Keratinocyte (primary cell): ENCODE measurements at regions not wholly inside any gene's neighbourhood (a gene's known extent, or its start where the extent isn't known, plus 50 kb on each side); places are given as distances from the start of the nearest gene placed in this dataset.
A peak's percentile ranks its signal among the peaks of the same experiment; 100 is the strongest.

Source experiments
- DNase-seq: peaks from one replicate; pipeline ENCODE4 v3.0.0-alpha.2; 2011; ENCODE audit warnings: low read depth, missing footprints, low spot score
- FAIRE-seq: peaks from 2 replicates; lab custom pipeline; 2011; peaks lifted over from hg19 to GRCh38; lab: Jason Lieb, UNC
- H2AFZ ChIP-seq: 2 replicates; pipeline ENCODE4 v1.6.0; 2012; ENCODE audit warnings: low read length, control low read depth, inconsistent platforms; ENCODE audit not compliant: control insufficient read depth
- H3K27ac ChIP-seq: 2 replicates; pipeline ENCODE4 v1.5.1; 2011; ENCODE audit warnings: low read length; ENCODE audit not compliant: control insufficient read depth, insufficient read depth
- H3K27me3 ChIP-seq: 3 replicates; pipeline ENCODE4 v1.6.0; 2011; ENCODE audit warnings: low read length; ENCODE audit not compliant: control insufficient read depth, insufficient read depth; ENCODE audit errors: extremely low read depth
- H3K36me3 ChIP-seq, 2 experiments: 2 replicates in 1 of 2; 3 replicates in 1 of 2; pipeline ENCODE4 v1.5.1; 2011; ENCODE audit warnings: low read length in 2 of 2, mild to moderate bottlenecking in 1 of 2; ENCODE audit not compliant: control insufficient read depth in 2 of 2, insufficient read depth in 2 of 2; ENCODE audit errors: extremely low read depth in 1 of 2
- H3K4me1 ChIP-seq: 3 replicates; pipeline ENCODE4 v1.5.1; 2011; ENCODE audit warnings: low read length; ENCODE audit not compliant: control insufficient read depth, insufficient read depth; ENCODE audit errors: extremely low read depth
- H3K4me2 ChIP-seq: 3 replicates; pipeline ENCODE4 v1.6.0; 2011; ENCODE audit warnings: low read depth, low read length; ENCODE audit not compliant: control insufficient read depth, insufficient read depth; ENCODE audit errors: extremely low read depth
- H3K4me3 ChIP-seq, 3 experiments: fragments of 200-600 bp in 1 of 3; sonication (generic) in 1 of 3; 2 replicates in 2 of 3; 3 replicates in 1 of 3; pipeline ENCODE4 v1.5.1; 2011 to 2016; ENCODE audit warnings: low read length in 3 of 3, mild to moderate bottlenecking in 3 of 3, control low read depth in 2 of 3, inconsistent platforms in 1 of 3, low read depth in 1 of 3, mixed read lengths in 1 of 3, mixed run types in 1 of 3, moderate library complexity in 1 of 3; ENCODE audit not compliant: control insufficient read depth in 2 of 3, insufficient read depth in 2 of 3; ENCODE audit errors: extremely low read depth in 1 of 3
- H3K79me2 ChIP-seq: 2 replicates; pipeline ENCODE4 v1.6.0; 2012; ENCODE audit warnings: low read length; ENCODE audit not compliant: control insufficient read depth, insufficient read depth
- H3K9ac ChIP-seq: 3 replicates; pipeline ENCODE4 v1.6.0; 2011; ENCODE audit warnings: low read length; ENCODE audit not compliant: control insufficient read depth, insufficient read depth; ENCODE audit errors: extremely low read depth
- H3K9me1 ChIP-seq: 3 replicates; pipeline ENCODE4 v1.6.0; 2011; ENCODE audit warnings: low read length; ENCODE audit not compliant: control insufficient read depth, insufficient read depth; ENCODE audit errors: extremely low read depth
- H3K9me3 ChIP-seq: 2 replicates; pipeline ENCODE4 v1.5.1; 2012; ENCODE audit warnings: low read depth, low read length; ENCODE audit not compliant: control insufficient read depth
- H4K20me1 ChIP-seq: 3 replicates; pipeline ENCODE4 v1.6.0; 2011; ENCODE audit warnings: low read length; ENCODE audit not compliant: control insufficient read depth, insufficient read depth; ENCODE audit errors: extremely low read depth
- CTCF ChIP-seq, 3 experiments: IDR thresholded peaks in 1 of 3; conservative IDR thresholded peaks in 1 of 3; optimal IDR thresholded peaks in 1 of 3; 2 replicates in 2 of 3; 3 replicates in 1 of 3; pipeline versions ENCODE3 to v1.5.1; 2011; ENCODE audit warnings: low read length in 3 of 3, mild to moderate bottlenecking in 3 of 3, moderate library complexity in 2 of 3, control low read depth in 1 of 3, inconsistent platforms in 1 of 3; ENCODE audit not compliant: insufficient read depth in 2 of 3; ENCODE audit errors: extremely low read depth in 1 of 3
- EZH2 ChIP-seq: IDR thresholded peaks from one replicate; pipeline ENCODE4 v1.6.1; 2012; ENCODE audit warnings: inconsistent platforms, mild to moderate bottlenecking, low read length, moderate library complexity
- dilution Hi-C: fragments of 300-500 bp; cut with MboI; formaldehyde crosslinking; loops from one replicate; pipeline ENCODE4 v1.7.0; 2020; ENCODE audit warnings: low sequenced_read_pairs; ENCODE audit not compliant: extremely low pct_ligation_motif_present

- no peaks in the 10 kb centered on the region for H3K27me3 ChIP-seq
- H3K27ac ChIP-seq = peak overlapping the region; percentile 87
- peak overlapping the region; percentile 50 for H3K9ac ChIP-seq
- no peaks in the 10 kb centered on the region for H4K20me1 ChIP-seq
- H3K79me2 ChIP-seq = no peaks in the 10 kb centered on the region
- peak overlapping the region in 2 of 3 experiments; percentile 22 to 30 for H3K4me3 ChIP-seq
- no peaks in the 10 kb centered on the region for H3K36me3 ChIP-seq
- DNase-seq = no peak
- H3K9me1 ChIP-seq = no peaks in the 10 kb centered on the region
- no peak for TF ChIP-seq EZH2
- no peak for TF ChIP-seq CTCF (optimal IDR thresholded peaks at IDR 0.05 in 1 of 3, IDR thresholded peaks at IDR 0.05 in 1 of 3, conservative IDR thresholded peaks at IDR 0.05 in 1 of 3; ENCODE audit: extremely low read depth in 1 of 3, insufficient read depth in 2 of 3, low read length in 3 of 3)
- H3K9me3 ChIP-seq = no peaks in the 10 kb centered on the region
- FAIRE-seq = peak; percentile 92
- H2AFZ ChIP-seq = peak overlapping the region; percentile 64
- peak overlapping the region; percentile 67 for H3K4me2 ChIP-seq
- H3K4me1 ChIP-seq = peaks cover 64% of the 10 kb centered on the region
- dilution Hi-C loops = no loop called here
Observed at GRCh38 chr11:95514416-95515110, 275.0 kb downstream of the FAM76B start.

GRCh38 chr11:95512682-95513081 is 276.9 kb downstream of the FAM76B start:
- no peak overlapping the region for H2AFZ ChIP-seq
- no peaks in the 10 kb centered on the region for H3K9me3 ChIP-seq
- DNase-seq (no peak), FAIRE-seq (peak; percentile 74)
- H3K27ac ChIP-seq = peak overlapping the region; percentile 83
- H3K4me2 ChIP-seq = peak overlapping the region; percentile 64
- no peaks in the 10 kb centered on the region for H3K79me2 ChIP-seq
- H3K4me1 ChIP-seq = peaks cover 62% of the 10 kb centered on the region
- peak overlapping the region in 1 of 3 experiments; percentile 34 for H3K4me3 ChIP-seq
- H3K9me1 ChIP-seq = no peaks in the 10 kb centered on the region
- H4K20me1 ChIP-seq = no peaks in the 10 kb centered on the region
- H3K9ac ChIP-seq = peak overlapping the region; percentile 39
- no peaks in the 10 kb centered on the region for H3K36me3 ChIP-seq
- dilution Hi-C loops = no loop called here
- H3K27me3 ChIP-seq = no peaks in the 10 kb centered on the region
- TF ChIP-seq CTCF (optimal IDR thresholded peaks at IDR 0.05 in 1 of 3, IDR thresholded peaks at IDR 0.05 in 1 of 3, conservative IDR thresholded peaks at IDR 0.05 in 1 of 3; ENCODE audit: extremely low read depth in 1 of 3, insufficient read depth in 2 of 3, low read length in 3 of 3) = no peak
- no peak for TF ChIP-seq EZH2
